HCT116 (cell line): ENCODE measurements at regions not wholly inside any gene's neighbourhood (a gene's known extent, or its start where the extent isn't known, plus 50 kb on each side); places are given as distances from the start of the nearest gene placed in this dataset.

ENCODE experiments used
- CEBPB ChIP-seq: IDR thresholded peaks from 2 replicates; pipeline ENCODE4 v1.6.1; 2012; ENCODE audit warnings: low read depth
- CTCF ChIP-seq, 3 experiments: fragments of 200-600 bp in 1 of 3; sonication (generic) in 1 of 3; IDR thresholded peaks in 2 of 3; conservative IDR thresholded peaks in 1 of 3; 2 replicates each; pipeline ENCODE4 v1.5.1; 2012 to 2017; ENCODE audit warnings: low read depth in 2 of 3, low read length in 2 of 3, antibody characterized with exemption in 1 of 3, borderline replicate concordance in 1 of 3, control low read depth in 1 of 3, mild to moderate bottlenecking in 1 of 3, mixed read lengths in 1 of 3, mixed run types in 1 of 3, moderate library complexity in 1 of 3; ENCODE audit not compliant: insufficient read depth in 1 of 3
- EGR1 ChIP-seq: IDR thresholded peaks from 2 replicates; pipeline ENCODE4 v1.6.1; 2012; ENCODE audit warnings: low read depth
- ELF1 ChIP-seq: IDR thresholded peaks from 2 replicates; pipeline ENCODE4 v1.6.1; 2012; ENCODE audit warnings: low read depth, borderline replicate concordance
- EZH2 ChIP-seq: fragments of 200-600 bp; sonication (generic); IDR thresholded peaks from 2 replicates; pipeline ENCODE4 v1.6.1; 2017; ENCODE audit warnings: antibody characterized with exemption, mixed run types
- EZH2phosphoT487 ChIP-seq: fragments of 200-600 bp; IDR thresholded peaks from 2 replicates; pipeline ENCODE4 v1.6.1; 2018; ENCODE audit warnings: antibody characterized with exemption, borderline replicate concordance
- MAX ChIP-seq: IDR thresholded peaks from 2 replicates; pipeline ENCODE4 v1.6.1; 2012
- POLR2A ChIP-seq: IDR thresholded peaks from 2 replicates; pipeline ENCODE4 v1.7.0; 2011; ENCODE audit warnings: borderline replicate concordance; ENCODE audit not compliant: insufficient read depth, insufficient read length; ENCODE audit errors: extremely low read depth
- POLR2AphosphoS5 ChIP-seq: IDR thresholded peaks from 2 replicates; pipeline ENCODE4 v1.6.1; 2011; ENCODE audit warnings: mild to moderate bottlenecking, low read depth, low read length, moderate library complexity
- REST ChIP-seq: IDR thresholded peaks from 2 replicates; pipeline ENCODE4 v1.6.1; 2012; ENCODE audit warnings: low read depth
- SRF ChIP-seq: IDR thresholded peaks from 2 replicates; pipeline ENCODE4 v1.6.1; 2012; ENCODE audit warnings: low read depth
- TCF7L2 ChIP-seq: IDR thresholded peaks from 2 replicates; pipeline ENCODE4 v1.7.0; 2011; ENCODE audit warnings: borderline replicate concordance, inconsistent platforms; ENCODE audit not compliant: insufficient read depth, insufficient read length; ENCODE audit errors: extremely low read depth
- YY1 ChIP-seq: IDR thresholded peaks from 2 replicates; pipeline ENCODE4 v1.6.1; 2011; ENCODE audit warnings: low read length, low read depth, moderate library complexity, mild to moderate bottlenecking; ENCODE audit not compliant: insufficient replicate concordance; ENCODE audit errors: extremely low read depth

- TF ChIP-seq CTCF (IDR thresholded peaks at IDR 0.05 in 2 of 3, conservative IDR thresholded peaks at IDR 0.05 in 1 of 3; ENCODE audit: borderline replicate concordance in 1 of 3, insufficient read depth in 1 of 3, low read depth in 2 of 3, low read length in 2 of 3) (no peak), ELF1 (no peak), EZH2 (no peak), REST (no peak), YY1 (no peak), POLR2A (no peak), EZH2phosphoT487 (no peak), MAX (no peak), TCF7L2 (no peak), POLR2AphosphoS5 (no peak), CEBPB (no peak), EGR1 (no peak), SRF (no peak)
Measured at GRCh38 chr21:25428537-25428936, 178.7 kb downstream of the MRPL39 start.
